ENCODE measurements at regions not wholly inside any gene's neighbourhood (a gene's known extent, or its start where the extent isn't known, plus 50 kb on each side); places are given as distances from the start of the nearest gene placed in this dataset.
A peak's percentile ranks its signal among the peaks of the same experiment; 100 is the strongest.

DNA sequence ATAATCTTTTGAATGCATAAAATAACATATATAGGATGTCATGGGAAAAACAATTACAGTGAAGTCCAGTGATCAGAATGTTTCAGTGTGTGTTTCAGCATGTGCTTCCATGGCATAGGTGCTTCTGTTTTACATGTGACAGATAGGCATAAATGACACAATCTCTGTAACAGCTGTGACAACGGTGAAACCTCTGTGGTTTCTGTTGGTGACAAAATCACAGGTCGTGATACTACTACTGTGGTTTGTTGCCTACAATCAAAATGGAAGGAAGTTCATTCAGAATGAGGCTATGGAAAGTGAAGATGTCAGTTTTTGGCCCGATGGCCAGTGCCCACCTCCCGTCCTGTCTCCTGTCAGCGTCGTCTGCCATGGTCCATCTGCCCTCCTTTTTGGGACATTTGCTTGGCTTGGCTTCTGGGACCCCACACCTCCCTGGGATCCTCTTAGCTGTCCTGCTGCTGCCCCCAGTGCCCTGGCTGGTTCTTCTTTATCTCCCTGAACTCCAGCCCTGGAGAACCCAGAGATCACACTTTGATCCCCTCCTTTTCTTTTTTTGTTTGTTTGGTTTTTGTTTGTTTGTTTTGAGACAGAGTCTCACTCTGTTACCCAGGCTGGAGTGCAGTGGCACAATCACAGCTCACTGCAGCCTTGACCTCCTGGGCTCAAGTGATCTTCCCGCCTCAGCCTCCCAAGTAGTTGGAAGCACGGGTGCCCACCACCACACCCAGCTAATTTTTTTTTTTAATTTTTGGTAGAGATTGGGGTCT, 79.3 kb upstream of the NAA20 start:
- DNase-seq: peak; percentile 29
- in situ Hi-C loops (cut with MboI; ENCODE audit: low pct_unique_long_range_greater_than_20kb, low sequenced_read_pairs): no loop called here

- in situ Hi-C loops (cut with MboI; ENCODE audit: low pct_unique_long_range_greater_than_20kb, low sequenced_read_pairs): no loop called here
Observed at GRCh38 chr20:19938421-19939090, 78.6 kb upstream of the NAA20 start.

GRCh38 chr20:19940988-19941460, 76.1 kb upstream of the NAA20 start:
- in situ Hi-C loops (cut with MboI; ENCODE audit: low pct_unique_long_range_greater_than_20kb, low sequenced_read_pairs): no loop called here
- DNase-seq: no peak

More at GRCh38 chr20:19938421-19939090, 78.6 kb upstream of the NAA20 start:
- no peak for DNase-seq

- in situ Hi-C loops (cut with MboI; ENCODE audit: low pct_unique_long_range_greater_than_20kb, low sequenced_read_pairs): no loop called here
Observed at GRCh38 chr20:19942611-19943010, 74.6 kb upstream of the NAA20 start.

GRCh38 chr20:19943061-19943521, 74.1 kb upstream of the NAA20 start:
- peak; percentile 90 for DNase-seq
- in situ Hi-C loops (cut with MboI; ENCODE audit: low pct_unique_long_range_greater_than_20kb, low sequenced_read_pairs): no loop called here

More at GRCh38 chr20:19942611-19943010, 74.6 kb upstream of the NAA20 start:
- DNase-seq: no peak

- in situ Hi-C loops (cut with MboI; ENCODE audit: low pct_unique_long_range_greater_than_20kb, low sequenced_read_pairs): no loop called here
- DNase-seq: no peak
Observed at GRCh38 chr20:19944772-19945459, 72.2 kb upstream of the NAA20 start.

GRCh38 chr20:19945732-19946670, 71.2 kb upstream of the NAA20 start:
- in situ Hi-C loops (cut with MboI; ENCODE audit: low pct_unique_long_range_greater_than_20kb, low sequenced_read_pairs): no loop called here
- DNase-seq: no peak

DNA sequence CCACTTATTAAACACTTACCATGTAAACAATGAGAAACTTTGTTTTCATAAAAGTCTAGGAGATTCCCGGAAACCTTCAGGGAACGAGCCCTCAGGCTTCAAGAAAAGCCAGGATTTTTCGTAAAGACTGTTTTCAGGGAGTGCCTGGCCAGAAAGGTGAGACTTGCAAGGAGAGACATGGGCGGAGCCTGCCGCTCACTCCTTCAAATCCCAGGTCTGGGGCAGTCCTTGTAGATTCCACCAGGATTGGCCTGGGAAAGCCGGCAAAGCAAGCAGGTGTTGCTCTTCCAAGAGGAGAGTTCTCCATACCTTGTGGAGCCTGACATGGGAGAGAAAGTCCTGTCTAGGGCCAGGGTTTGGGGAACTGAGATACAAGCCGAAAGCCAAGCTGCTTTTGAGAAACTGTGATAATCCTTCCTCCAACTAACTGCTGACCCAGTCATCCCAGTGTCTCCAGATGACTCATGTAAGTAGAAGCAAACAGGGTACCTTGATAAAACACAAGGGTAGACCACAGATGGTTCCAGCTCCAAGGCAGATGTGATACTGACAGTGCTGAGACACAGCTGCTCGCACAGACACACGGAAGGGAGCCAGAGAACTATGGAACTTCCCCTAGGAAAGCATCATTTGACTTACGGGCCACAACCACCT, 69.4 kb upstream of the NAA20 start:
- no peak for DNase-seq
- in situ Hi-C loops (cut with MboI; ENCODE audit: low pct_unique_long_range_greater_than_20kb, low sequenced_read_pairs): no loop called here

GRCh38 chr20:19949195-19949867, 67.8 kb upstream of the NAA20 start:
- in situ Hi-C loops (cut with MboI; ENCODE audit: low pct_unique_long_range_greater_than_20kb, low sequenced_read_pairs): no loop called here
- no peak for DNase-seq

DNA sequence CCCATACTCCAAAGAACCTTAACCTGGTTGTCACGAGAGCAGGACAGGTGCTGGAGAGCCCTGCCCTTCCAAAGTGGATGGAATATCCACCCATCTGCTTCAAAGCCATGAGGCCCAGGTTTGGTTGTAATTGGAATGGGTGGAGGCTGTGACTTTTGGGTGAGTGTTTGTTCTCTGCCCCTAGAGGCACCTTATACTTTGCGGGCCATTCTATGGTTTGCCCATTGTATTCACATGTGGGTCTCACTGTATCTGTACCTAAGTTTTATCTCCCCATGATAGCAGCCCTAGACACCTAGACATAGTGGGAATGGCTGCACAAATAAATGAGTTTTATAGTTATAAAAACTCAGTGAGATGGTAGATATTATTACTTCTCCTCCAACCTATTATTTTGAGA, 67.1 kb upstream of the NAA20 start:
- in situ Hi-C loops (cut with MboI; ENCODE audit: low pct_unique_long_range_greater_than_20kb, low sequenced_read_pairs): no loop called here
- DNase-seq: no peak

DNA sequence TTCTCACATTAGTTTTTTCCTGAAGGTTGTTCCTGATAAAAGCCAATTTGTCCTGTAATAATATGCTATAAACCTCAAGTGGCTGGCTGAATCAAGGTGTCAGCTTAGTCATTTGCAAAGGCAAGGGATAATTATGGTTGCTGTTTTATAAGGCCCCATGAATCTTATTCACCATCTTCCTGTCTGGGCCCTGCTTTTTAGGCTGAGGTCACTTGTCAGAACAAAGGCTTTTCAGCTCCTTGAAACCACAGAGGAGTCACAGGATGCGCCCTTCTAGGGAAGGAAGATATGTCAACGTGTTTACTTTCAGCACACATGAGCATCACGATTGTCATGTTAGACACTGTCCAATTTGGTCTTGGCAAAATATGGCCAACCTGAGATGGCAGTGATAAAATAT, 64.8 kb upstream of the NAA20 start:
- in situ Hi-C loops (cut with MboI; ENCODE audit: low pct_unique_long_range_greater_than_20kb, low sequenced_read_pairs): no loop called here
- no peak for DNase-seq

GRCh38 chr20:19953606-19954005, 63.6 kb upstream of the NAA20 start:
- DNase-seq: no peak

GRCh38 chr20:19956976-19957375, 60.2 kb upstream of the NAA20 start:
- no peak for DNase-seq
- in situ Hi-C loops (cut with MboI; ENCODE audit: low pct_unique_long_range_greater_than_20kb, low sequenced_read_pairs): no loop called here

More at GRCh38 chr20:19953606-19954005, 63.6 kb upstream of the NAA20 start:
- in situ Hi-C loops (cut with MboI; ENCODE audit: low pct_unique_long_range_greater_than_20kb, low sequenced_read_pairs): no loop called here

DNA sequence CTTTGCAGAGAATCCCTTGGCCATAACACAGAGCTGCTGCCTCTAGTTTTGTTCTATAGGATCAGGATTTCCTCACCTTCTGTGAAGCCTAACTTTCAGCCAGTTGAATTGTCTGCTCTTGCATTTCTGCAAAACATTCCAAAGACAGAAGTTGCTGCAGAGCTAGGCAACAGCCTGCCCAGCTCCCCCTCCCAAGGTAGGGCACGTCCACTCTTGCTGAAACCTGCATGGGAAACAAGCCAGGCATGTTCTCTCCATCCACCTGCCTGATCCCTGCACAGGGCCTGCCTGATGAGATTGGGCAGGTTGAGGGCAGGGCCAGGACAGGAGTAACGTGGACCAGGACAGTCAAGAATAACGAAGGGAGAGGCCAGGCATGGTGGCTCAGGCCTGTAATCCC, 58.9 kb upstream of the NAA20 start:
- DNase-seq: no peak
- in situ Hi-C loops (cut with MboI; ENCODE audit: low pct_unique_long_range_greater_than_20kb, low sequenced_read_pairs): no loop called here

DNA sequence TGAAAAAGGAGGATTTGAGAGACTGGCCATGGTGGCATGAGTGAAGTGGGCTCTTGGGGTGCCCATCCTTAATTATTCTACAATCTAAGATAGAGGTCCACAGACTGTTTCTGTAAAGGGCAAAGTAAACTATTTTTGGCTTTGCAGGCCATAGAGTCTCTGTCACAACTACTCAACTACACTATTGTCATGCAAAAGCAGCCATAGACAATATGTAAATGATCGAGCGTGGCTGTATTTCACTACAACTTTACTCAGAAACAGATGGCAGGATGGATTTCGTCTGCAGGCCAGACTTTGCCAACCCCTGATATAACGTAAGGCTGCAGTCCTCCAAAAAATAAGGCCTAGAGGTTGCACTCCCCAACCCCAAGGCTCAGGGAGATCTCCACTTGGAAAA, 58.2 kb upstream of the NAA20 start:
- in situ Hi-C loops (cut with MboI; ENCODE audit: low pct_unique_long_range_greater_than_20kb, low sequenced_read_pairs): no loop called here
- no peak for DNase-seq

DNA sequence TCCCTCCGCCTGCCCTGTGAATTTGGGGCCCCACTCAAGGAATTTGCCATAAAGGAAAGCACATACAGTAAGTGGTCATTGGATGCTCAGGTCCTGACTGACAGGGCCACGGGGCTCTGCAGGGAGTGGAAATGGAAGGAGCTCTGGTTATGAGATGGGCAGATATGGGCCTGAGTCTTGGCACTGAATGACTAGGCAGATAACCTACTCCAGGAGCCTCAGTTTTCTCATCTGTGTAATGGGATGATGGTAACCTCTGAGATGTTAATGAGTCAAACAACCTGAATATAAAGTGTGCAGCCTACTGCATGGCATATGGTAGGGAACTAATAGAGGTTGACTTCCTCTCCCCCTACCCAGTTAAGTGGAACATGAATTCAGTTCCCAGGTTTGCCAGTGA, 56.4 kb upstream of the NAA20 start:
- no peak for DNase-seq
- in situ Hi-C loops (cut with MboI; ENCODE audit: low pct_unique_long_range_greater_than_20kb, low sequenced_read_pairs): no loop called here

DNA sequence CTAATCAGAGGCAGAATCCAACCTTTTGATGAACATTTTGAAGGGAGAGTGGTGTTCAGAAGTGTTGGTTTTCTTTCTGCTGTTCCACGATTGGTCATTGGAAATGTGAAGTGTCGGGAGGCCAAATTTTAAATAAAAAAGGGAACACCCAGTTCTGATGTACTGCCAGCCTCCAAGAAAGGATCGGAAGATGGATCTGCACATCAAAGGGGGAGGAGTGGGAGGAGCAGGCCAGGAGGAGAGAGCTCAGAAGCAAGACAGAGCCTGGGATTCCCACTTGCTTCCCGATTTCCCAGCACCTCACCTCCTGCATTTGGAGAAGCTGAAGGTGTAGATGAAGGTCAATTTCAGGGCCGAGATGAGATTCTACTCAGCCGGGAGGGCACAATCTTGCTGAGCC, 55.9 kb upstream of the NAA20 start:
- in situ Hi-C loops (cut with MboI; ENCODE audit: low pct_unique_long_range_greater_than_20kb, low sequenced_read_pairs): no loop called here
- no peak for DNase-seq

- in situ Hi-C loops (cut with MboI; ENCODE audit: low pct_unique_long_range_greater_than_20kb, low sequenced_read_pairs): no loop called here
- no peak for DNase-seq
Observed at GRCh38 chr20:19962958-19963357, 54.2 kb upstream of the NAA20 start.

All from KBM-7 (cell line).